Suprapubic skin (tissue), 4 donors: ENCODE measurements at regions not wholly inside any gene's neighbourhood (a gene's known extent, or its start where the extent isn't known, plus 50 kb on each side); places are given as distances from the start of the nearest gene placed in this dataset.
"Not testable (repeated sequence)": the region's sequence is repeated elsewhere in the genome, so short reads cannot be mapped to it uniquely, and the experiment has no call there.

Experiments used
- DNase-seq, 2 donors: peaks; one replicate each; pipeline ENCODE4 v3.0.0-alpha.2; 2019; ENCODE audit warnings: low spot score in 2 of 2
- H3K27ac ChIP-seq: fragments of 200-600 bp; sonication (generic); one replicate; pipeline ENCODE4 v1.5.1; 2019
- H3K27me3 ChIP-seq: fragments of 200-600 bp; sonication (generic); one replicate; pipeline ENCODE4 v1.5.1; 2019
- H3K36me3 ChIP-seq: fragments of 200-600 bp; sonication (generic); one replicate; pipeline ENCODE4 v1.5.1; 2019
- H3K4me1 ChIP-seq: fragments of 200-600 bp; sonication (generic); one replicate; pipeline ENCODE4 v1.5.1; 2019
- H3K4me3 ChIP-seq: fragments of 200-600 bp; sonication (generic); one replicate; pipeline ENCODE4 v1.5.1; 2019; ENCODE audit warnings: mild to moderate bottlenecking
- H3K9me3 ChIP-seq: fragments of 200-600 bp; sonication (generic); one replicate; pipeline ENCODE4 v1.5.1; 2019
- EP300 ChIP-seq: sonication (generic); formaldehyde crosslinking; IDR thresholded peaks from one replicate; pipeline ENCODE4 v1.6.1; 2017; ENCODE audit warnings: antibody characterized with exemption
- POLR2A ChIP-seq, 2 donors: fragments of 450-650 bp; IDR thresholded peaks; one replicate each; pipeline ENCODE4 v1.6.1; 2017; ENCODE audit warnings: antibody characterized with exemption in 2 of 2, mild to moderate bottlenecking in 2 of 2, moderate library complexity in 2 of 2
- POLR2AphosphoS5 ChIP-seq, 3 donors: sonication (generic); formaldehyde crosslinking; IDR thresholded peaks; one replicate each; pipeline ENCODE4 v1.6.1; 2017; ENCODE audit warnings: antibody characterized with exemption in 3 of 3
- WGBS: methylation state at CpG from one replicate; pipeline ENCODE4 v1.1.5; 2018; 5-methylcytosine and 5-hydroxymethylcytosine counted together
- TF ChIP-seq, protein P1 (sequence below), 2 donors: fragments of 200-600 bp in 1 of 2; fragments of 450-650 bp in 1 of 2; sonication (generic) in 1 of 2; IDR thresholded peaks; one replicate each; pipeline ENCODE4 v1.5.1; 2016 to 2019; ENCODE audit warnings: antibody characterized with exemption in 2 of 2, mild to moderate bottlenecking in 1 of 2, moderate library complexity in 1 of 2

- TF ChIP-seq POLR2AphosphoS5 (IDR thresholded peaks at IDR 0.05), result no peak
- TF ChIP-seq EP300, result no peak
- TF ChIP-seq, protein P1, sequence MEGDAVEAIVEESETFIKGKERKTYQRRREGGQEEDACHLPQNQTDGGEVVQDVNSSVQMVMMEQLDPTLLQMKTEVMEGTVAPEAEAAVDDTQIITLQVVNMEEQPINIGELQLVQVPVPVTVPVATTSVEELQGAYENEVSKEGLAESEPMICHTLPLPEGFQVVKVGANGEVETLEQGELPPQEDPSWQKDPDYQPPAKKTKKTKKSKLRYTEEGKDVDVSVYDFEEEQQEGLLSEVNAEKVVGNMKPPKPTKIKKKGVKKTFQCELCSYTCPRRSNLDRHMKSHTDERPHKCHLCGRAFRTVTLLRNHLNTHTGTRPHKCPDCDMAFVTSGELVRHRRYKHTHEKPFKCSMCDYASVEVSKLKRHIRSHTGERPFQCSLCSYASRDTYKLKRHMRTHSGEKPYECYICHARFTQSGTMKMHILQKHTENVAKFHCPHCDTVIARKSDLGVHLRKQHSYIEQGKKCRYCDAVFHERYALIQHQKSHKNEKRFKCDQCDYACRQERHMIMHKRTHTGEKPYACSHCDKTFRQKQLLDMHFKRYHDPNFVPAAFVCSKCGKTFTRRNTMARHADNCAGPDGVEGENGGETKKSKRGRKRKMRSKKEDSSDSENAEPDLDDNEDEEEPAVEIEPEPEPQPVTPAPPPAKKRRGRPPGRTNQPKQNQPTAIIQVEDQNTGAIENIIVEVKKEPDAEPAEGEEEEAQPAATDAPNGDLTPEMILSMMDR (IDR thresholded peaks at IDR 0.05), result no peak
- no peak for TF ChIP-seq POLR2A (IDR thresholded peaks at IDR 0.05)
- 66% methylated on average over 2 of the region's 2 CpGs for WGBS
These were observed 368.1 kb upstream of the EDIL3 start for GRCh38 chr5:84752780-84753179.

DNA sequence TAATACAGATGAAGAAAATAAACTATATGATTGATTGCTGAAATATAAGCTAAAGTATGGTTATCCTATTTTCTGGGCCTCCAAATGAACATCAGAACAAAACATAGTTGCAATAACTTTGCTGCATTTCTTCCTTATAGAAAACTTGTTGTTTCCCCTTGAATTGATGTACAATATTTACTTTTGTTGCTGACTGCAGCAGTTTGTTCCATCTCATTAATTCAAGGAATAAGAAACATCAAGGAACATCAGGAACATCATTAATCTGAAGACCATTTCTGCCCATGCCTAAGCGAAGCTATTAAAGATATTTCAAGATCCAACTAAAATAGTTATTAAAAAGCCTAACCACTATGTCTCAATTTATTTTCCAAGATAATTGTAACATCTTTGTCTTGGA is 363.6 kb upstream of the EDIL3 start:
- Histone ChIP-seq H3K9me3 (no peaks in the 10 kb centered on the region), H3K27ac (no peak overlapping the region), H3K4me1 (no peaks in the 10 kb centered on the region), H3K36me3 (no peaks in the 10 kb centered on the region), H3K27me3 (no peaks in the 10 kb centered on the region), H3K4me3 (no peak overlapping the region)
- WGBS, result 53% methylated on average over 1 of the region's 1 CpG
- TF ChIP-seq POLR2A (IDR thresholded peaks at IDR 0.05), result no peak
- TF ChIP-seq, protein P1 (IDR thresholded peaks at IDR 0.05), result no peak
- TF ChIP-seq EP300, result no peak
- no peak for TF ChIP-seq POLR2AphosphoS5 (IDR thresholded peaks at IDR 0.05)
- DNase-seq, result no peak

More at GRCh38 chr5:84752780-84753179, 368.1 kb upstream of the EDIL3 start:
- Histone ChIP-seq H3K27ac (no peak overlapping the region), H3K4me3 (no peak overlapping the region), H3K36me3 (no peaks in the 10 kb centered on the region), H3K4me1 (no peaks in the 10 kb centered on the region), H3K27me3 (no peaks in the 10 kb centered on the region), H3K9me3 (no peaks in the 10 kb centered on the region)
- no peak for DNase-seq

GRCh38 chr5:84746280-84746679 is 361.6 kb upstream of the EDIL3 start:
- not testable (repeated sequence) for DNase-seq, H3K4me3 ChIP-seq, H3K27ac ChIP-seq, H3K27me3 ChIP-seq, H3K9me3 ChIP-seq, H3K36me3 ChIP-seq, H3K4me1 ChIP-seq
- WGBS, result 97% methylated on average over 2 of the region's 2 CpGs

DNA sequence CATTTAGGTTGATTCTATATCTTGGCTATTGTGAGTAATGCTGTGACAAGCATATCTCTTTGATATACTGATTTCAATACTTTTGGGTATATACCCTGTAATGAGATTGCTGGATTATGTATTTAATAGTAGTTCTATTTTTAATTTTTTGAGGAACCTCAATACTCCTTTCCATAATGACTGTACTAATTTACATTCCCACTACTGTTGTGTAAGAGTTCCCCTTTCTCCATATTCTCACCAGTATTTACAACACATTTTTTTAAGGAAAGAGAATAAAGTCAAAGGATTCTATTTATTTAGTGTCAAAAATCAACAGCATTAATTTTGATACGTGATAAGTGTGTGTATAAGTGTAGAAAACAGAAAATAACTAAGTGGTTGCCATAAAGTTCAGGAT is 356.4 kb upstream of the EDIL3 start:
- H3K4me3 ChIP-seq, result no peak overlapping the region
- DNase-seq, result no peak
- H3K4me1 ChIP-seq, result no peaks in the 10 kb centered on the region
- no peaks in the 10 kb centered on the region for H3K36me3 ChIP-seq
- no peaks in the 10 kb centered on the region for H3K27me3 ChIP-seq
- TF ChIP-seq, protein P1 (IDR thresholded peaks at IDR 0.05), result no peak
- TF ChIP-seq POLR2A (IDR thresholded peaks at IDR 0.05) (no peak), POLR2AphosphoS5 (IDR thresholded peaks at IDR 0.05) (no peak), EP300 (no peak)
- WGBS, result 75% methylated on average over 1 of the region's 1 CpG
- H3K9me3 ChIP-seq, result no peaks in the 10 kb centered on the region
- H3K27ac ChIP-seq, result no peak overlapping the region

GRCh38 chr5:84729326-84729725 is 344.6 kb upstream of the EDIL3 start:
- Histone ChIP-seq H3K4me3 (no peak overlapping the region), H3K27me3 (no peaks in the 10 kb centered on the region), H3K4me1 (no peaks in the 10 kb centered on the region), H3K9me3 (no peaks in the 10 kb centered on the region), H3K36me3 (no peaks in the 10 kb centered on the region), H3K27ac (no peak overlapping the region)
- DNase-seq, result no peak
- no peak for TF ChIP-seq POLR2A (IDR thresholded peaks at IDR 0.05)
- no peak for TF ChIP-seq EP300
- 63% methylated on average over 5 of the region's 5 CpGs for WGBS

DNA sequence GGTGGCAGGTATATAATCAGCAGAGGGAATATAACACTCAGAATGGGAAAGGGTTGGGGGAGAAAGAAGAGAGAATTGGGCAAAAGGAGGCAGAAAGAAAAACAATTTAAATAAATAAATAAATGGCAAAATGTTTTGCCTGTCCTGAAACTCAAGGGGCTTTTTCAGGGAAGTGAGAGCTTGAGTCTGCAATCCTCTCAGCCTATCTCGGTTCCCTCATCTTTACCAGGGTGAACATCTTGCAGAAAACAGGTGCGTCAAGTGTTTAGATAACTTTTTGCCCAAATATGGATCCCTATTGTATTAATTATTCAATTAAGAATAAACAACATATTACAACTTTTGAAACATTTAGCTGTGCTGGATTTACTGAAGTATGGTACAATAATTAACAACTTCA is 343.0 kb upstream of the EDIL3 start:
- H3K36me3 ChIP-seq, result no peaks in the 10 kb centered on the region
- no peaks in the 10 kb centered on the region for H3K9me3 ChIP-seq
- no peaks in the 10 kb centered on the region for H3K4me1 ChIP-seq
- no peaks in the 10 kb centered on the region for H3K27me3 ChIP-seq
- 87% methylated on average over 2 of the region's 2 CpGs for WGBS
- H3K4me3 ChIP-seq, result no peak overlapping the region
- H3K27ac ChIP-seq, result no peak overlapping the region
- no peak for DNase-seq
- TF ChIP-seq POLR2A (IDR thresholded peaks at IDR 0.05), result no peak

GRCh38 chr5:84725946-84726570 is 341.4 kb upstream of the EDIL3 start:
- TF ChIP-seq EP300 (no peak), POLR2A (IDR thresholded peaks at IDR 0.05) (no peak)
- TF ChIP-seq, protein P1 (IDR thresholded peaks at IDR 0.05), result no peak
- WGBS, result 95% methylated on average over 2 of the region's 2 CpGs
- no peak overlapping the region for H3K27ac ChIP-seq

More at GRCh38 chr5:84725946-84726570, 341.4 kb upstream of the EDIL3 start:
- DNase-seq, result no peak
- H3K4me3 ChIP-seq, result no peak overlapping the region
- no peaks in the 10 kb centered on the region for H3K4me1 ChIP-seq
- no peaks in the 10 kb centered on the region for H3K9me3 ChIP-seq
- no peaks in the 10 kb centered on the region for H3K27me3 ChIP-seq
- H3K36me3 ChIP-seq, result no peaks in the 10 kb centered on the region
